ENCODE measurements at regions not wholly inside any gene's neighbourhood (a gene's known extent, or its start where the extent isn't known, plus 50 kb on each side); places are given as distances from the start of the nearest gene placed in this dataset.

DNA sequence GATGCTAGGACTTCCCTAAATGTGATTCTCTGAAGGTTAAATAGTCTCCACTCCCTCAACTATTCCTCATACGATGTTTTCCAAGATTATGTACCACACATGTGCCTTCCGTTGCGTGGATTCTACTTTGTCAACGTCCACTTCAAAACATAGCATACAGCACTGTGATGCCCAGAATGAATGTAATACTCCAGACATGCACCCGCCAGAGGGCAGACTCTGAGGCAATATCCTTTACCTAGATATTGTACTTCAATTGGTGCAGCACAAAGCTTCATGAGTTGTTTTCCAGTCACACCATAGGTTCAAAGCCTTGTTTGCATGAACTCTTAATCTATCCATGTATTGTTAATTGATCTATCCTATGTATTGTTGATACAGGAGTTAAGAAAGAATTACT, 201.0 kb upstream of the NABP1 start:
- TF ChIP-seq CTCF (IDR thresholded peaks at IDR 0.05; ENCODE audit: low read depth, low read length): no peak
- H3K4me3 ChIP-seq (ENCODE audit: low read depth, low read length): no peak overlapping the region

GRCh38 chr2:191478799-191479679, 198.9 kb upstream of the NABP1 start:
- H3K4me3 ChIP-seq (ENCODE audit: low read depth, low read length): no peak overlapping the region
- TF ChIP-seq CTCF (IDR thresholded peaks at IDR 0.05; ENCODE audit: low read depth, low read length): no peak

DNA sequence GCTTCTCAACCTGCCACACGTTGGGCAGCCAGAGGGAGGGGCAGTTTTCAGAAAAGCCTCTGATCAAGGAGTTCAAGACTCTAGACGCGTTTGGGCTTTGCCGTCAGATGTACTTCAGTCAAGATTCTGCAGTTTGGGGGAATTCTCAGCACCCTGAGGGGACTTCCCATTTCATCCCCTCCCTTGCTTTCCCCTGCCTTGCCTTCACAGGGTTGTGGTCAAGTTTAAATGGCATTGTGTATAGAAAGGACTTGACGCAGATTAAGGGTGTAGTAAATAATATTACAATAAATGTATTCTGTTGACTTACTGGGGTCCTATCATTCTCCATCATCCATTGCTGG, 198.3 kb upstream of the NABP1 start:
- H3K4me3 ChIP-seq (ENCODE audit: low read depth, low read length): no peak overlapping the region

DNA sequence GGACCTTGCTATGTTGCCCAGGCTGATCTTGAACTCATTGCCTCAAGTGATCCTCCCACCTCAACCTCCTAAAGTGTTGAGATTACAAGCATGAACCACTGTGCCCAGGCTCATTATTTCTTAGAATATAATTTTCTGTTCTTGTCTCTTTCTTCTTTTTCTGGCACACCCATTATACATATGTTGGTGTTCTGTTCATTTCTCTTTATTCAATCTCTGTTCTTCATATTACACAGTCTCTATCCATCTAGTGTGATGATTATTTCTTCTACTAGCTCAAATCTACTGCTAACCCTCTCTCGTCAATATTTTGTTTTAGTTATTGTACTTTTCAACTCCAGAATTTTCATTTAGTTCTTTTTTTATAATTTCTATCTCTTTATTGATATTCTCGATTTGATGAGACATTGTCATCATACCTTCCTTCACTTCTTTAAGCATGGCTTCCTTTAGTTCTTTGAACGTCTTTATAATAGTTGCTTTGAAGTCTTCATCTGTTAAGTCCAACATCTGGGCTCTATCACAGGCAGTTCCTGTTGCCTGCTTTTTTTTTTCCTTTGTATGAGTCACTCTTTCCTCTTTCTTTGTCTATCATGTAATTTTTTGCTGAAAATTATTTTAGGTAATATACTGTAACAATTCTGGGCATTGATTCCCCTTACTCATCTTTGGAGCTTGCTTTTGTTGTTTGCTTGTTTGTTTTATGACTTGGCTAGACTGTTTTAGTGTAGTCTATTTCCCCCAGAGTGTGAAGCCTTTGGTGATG, 196.4 kb upstream of the NABP1 start:
- H3K4me3 ChIP-seq (ENCODE audit: low read depth, low read length): no peak overlapping the region
- no peak for TF ChIP-seq CTCF (IDR thresholded peaks at IDR 0.05; ENCODE audit: low read depth, low read length)

More for the DNA sequence above, 198.3 kb upstream of the NABP1 start:
- no peak for TF ChIP-seq CTCF (IDR thresholded peaks at IDR 0.05; ENCODE audit: low read depth, low read length)

DNA sequence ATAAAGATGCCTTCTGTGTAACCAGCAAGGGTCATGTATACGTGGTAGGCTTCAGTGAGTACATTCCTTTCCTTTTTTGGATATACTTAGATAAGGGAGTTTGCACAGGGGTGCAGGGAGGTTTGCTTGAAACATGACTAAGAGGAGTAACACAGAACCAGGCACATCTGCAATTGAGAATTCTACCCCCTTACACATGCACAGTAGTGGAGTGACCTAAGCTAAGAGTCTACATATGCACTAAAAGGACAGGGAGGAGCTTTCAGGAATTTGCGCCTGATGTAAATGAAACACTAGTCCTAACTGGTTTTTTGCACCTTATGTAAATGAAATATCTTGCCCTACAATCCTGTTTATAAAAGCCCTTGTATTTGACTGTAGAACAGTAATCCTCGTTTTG, 194.8 kb upstream of the NABP1 start:
- no peak overlapping the region for H3K4me3 ChIP-seq (ENCODE audit: low read depth, low read length)
- TF ChIP-seq CTCF (IDR thresholded peaks at IDR 0.05; ENCODE audit: low read depth, low read length): no peak

GRCh38 chr2:191486584-191487320, 191.2 kb upstream of the NABP1 start:
- TF ChIP-seq CTCF (IDR thresholded peaks at IDR 0.05; ENCODE audit: low read depth, low read length): no peak
- H3K4me3 ChIP-seq (ENCODE audit: low read depth, low read length): no peak overlapping the region
